NCI-H446 treated with DMSO at 0.1 percent for 48 hours (cell line): ENCODE measurements at regions not wholly inside any gene's neighbourhood (a gene's known extent, or its start where the extent isn't known, plus 50 kb on each side); places are given as distances from the start of the nearest gene placed in this dataset.

ENCODE experiments used
- DNase-seq: peaks from one replicate; lab custom pipeline; 2025; lab: John Stamatoyannopoulos, UW

DNA sequence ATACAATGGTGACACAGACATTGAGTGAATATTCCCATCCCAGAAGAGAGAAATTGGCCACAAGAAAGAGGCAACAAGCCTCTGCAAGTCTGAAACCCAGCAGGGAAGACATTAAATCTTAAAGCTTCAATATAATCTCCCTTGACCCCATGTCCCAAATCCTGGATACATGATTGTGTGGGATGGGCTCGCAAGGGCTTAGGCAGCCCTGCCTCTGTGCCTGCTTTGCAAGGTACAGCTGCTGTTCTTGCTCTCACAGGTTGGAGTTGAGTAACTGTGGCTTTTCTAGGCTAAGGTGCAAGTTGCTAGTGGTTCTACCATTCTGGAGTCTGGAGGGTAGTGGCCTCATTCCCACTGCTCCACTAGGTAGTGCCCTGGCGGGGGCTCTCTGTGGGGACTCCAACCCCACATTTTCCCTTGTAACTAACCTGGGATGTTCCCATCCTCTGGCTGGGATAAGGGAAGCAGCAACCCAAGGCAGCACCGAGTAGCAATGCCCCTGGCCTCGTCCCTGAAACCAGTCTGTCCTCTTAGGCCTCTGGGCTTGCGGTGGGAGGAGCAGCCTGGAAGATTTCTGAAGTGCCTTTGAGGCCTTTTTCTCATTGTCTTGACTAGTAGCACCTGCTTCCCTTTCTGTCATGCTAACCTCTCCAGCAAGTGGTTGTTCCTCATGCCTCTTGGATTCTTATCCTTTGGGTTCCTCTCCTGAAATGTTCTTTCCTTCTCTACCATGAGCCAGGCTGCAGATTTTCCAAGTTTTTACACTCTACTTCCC lies 90.0 kb downstream of the FAM174B start:
- DNase-seq: no peak

DNA sequence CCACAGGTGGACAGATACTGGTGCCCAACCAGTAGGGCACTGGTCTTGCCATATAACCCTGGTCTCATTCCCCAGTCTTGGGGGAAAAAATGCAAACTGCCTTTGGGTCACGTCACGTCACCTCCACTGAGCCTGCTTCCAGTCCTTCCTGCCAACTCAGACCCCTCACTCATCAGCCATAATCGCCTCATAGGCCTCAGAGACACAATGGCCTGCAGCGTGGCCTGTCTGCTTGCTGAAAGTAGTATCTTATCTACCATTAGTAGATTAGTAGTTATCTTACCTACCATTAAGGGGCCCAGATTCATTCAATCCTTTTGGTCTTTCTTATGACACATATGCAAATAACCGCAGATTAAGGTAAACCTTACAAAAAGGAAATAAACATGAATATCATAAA lies 93.8 kb downstream of the FAM174B start:
- no peak for DNase-seq

DNA sequence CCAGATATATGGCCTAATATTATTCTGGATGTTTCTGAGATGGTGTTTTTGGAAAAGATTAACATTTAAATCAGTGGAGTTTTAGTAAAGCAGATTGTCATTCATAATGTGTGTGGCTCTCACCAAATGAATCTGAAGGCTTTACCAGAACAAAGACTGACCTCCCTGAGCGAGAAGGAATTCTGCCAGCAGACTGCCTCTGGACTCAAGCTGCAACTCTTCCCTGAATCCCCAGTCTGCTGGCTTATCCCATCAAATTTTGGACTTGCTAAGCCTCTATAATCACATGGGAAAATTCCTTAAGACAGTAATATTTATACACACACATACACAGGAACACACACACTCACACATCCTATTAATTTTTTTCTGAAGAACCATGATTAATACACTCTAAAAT lies 102.3 kb downstream of the FAM174B start:
- DNase-seq: no peak

DNA sequence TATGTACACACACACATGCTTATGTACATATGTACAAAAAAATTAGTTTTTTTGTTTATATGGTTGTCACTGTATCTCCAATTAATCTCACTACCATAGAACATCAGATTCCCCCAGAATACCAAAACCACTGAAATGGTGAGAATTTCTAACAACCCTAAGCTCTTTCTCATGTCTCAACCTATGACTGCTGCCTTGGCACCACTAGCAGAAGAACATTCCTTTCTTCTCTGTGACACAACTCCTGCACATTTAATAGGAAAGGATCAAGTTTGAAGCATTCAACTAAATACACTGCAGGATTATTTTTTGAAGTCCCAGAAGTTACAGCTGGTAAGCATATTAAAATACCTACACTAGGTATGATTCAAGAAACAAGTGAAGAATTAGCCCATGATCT lies 109.6 kb downstream of the FAM174B start:
- no peak for DNase-seq

DNA sequence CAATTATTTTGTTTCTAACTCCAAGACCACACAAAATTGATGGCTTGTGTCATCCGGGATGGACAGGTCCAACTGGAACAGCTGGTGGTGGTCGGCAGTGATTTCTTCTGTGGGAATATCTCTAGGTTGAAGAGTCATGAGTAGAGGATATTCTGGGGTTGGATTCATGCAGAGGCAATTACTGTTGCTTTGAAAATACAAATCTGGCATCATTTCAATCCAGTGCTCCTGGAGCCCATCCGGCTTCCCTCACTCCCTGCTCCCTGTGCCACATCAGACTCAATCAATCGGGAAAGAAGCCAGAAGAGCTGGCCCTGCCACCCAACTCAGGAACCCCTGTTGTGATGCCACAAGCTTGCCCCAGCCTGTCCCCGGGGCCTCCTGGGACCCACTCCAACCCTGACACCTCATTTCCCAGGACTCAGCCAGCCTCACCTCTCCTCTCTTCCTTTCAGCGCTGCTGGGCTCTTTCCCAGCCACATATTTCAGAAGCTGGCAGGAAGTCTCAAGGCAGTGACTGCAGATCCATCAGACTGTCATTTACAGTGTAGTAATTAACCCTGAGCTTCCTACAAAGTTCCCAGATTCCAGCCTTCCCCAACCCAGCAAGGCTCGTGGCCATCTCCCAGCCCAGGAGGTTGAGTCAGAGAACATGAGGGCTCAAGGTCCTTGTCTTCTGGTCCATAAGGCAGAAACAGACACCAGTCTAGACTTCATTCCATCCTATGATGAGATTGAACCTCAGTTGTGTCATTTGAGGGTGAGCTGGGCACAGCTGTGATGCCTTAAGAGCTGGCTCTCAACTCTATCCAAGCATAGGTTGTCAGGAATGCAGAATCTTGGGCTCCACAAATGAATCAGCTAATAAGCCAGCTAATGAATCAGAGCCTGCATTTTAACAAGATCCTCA lies 114.0 kb downstream of the FAM174B start:
- DNase-seq: peak; percentile 73

DNA sequence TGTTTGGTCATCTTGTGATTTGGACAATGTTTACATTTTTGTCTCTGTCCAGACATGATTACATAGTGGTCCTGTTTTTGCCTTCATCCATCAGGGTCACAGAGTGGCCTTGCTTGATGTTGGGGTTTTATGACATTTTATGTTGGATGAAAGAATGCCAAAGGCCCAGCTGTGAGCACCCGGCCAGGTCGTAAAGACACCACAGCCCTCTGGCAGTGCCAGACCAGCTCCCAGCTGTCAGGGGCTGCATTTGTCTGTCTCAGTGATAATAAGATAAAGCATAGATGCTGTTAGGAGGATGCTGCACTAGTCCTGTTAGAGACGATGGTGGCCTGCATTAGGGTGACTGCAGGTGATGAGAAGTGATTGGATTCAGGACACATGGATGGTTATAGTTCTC lies 117.5 kb downstream of the FAM174B start:
- DNase-seq: no peak

DNA sequence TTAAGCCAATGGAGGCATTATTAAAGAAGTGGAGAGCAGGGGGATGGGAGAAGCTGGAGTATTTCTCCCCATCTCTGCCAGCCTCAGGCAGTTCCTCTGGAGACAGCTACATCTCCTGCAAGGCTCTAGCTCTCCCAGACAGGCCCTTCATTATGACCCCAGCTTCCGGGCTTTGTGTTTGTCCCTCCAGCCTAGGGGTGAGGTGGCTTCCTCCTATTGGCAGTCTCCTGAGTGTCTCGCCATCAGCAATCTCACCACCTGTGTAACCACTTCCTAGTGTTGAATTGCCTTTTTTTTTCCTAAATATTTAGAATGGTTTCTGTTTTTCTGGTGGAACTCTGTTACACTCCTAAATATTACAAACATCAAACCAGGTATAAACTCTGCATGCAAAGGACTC lies 122.3 kb downstream of the FAM174B start:
- no peak for DNase-seq

DNA sequence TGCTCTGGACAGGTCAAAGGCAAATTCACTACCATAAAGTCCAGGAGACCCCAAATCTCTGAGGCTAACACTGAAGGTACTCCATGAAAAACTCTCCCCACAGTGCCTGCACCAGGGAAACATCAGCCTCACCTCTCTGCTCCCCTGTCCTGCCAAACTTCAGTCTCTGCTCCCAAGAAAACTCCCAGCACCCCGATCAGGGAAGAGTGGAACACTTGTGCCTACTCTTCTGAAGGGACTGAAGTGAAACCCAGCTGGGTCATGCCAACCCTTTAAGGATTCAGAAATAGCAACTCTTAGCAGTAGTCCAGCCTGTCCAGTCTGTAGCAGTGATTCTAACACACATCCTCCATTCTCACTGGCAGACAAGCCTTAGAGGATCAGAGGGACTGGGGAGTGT lies 124.2 kb downstream of the FAM174B start:
- DNase-seq: no peak

DNA sequence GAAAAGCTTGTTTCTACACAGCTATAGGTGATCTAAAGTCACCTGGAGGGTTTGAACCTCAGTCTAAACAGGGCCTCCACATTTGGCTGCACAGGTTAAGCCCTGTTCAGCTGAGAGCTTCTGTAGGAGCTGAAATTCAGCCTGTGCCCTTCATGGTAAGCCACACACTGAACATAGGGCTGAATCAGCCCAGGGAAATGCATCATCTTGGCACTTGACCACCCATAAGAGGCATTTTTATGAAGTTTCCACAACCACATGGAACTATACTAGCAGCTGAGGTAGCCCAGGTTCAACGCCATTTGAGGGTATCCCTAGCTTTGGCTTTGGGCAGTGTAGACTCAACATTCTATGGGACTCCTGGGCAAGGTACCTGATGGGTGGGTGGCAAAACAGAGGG lies 126.8 kb downstream of the FAM174B start:
- DNase-seq: no peak

DNA sequence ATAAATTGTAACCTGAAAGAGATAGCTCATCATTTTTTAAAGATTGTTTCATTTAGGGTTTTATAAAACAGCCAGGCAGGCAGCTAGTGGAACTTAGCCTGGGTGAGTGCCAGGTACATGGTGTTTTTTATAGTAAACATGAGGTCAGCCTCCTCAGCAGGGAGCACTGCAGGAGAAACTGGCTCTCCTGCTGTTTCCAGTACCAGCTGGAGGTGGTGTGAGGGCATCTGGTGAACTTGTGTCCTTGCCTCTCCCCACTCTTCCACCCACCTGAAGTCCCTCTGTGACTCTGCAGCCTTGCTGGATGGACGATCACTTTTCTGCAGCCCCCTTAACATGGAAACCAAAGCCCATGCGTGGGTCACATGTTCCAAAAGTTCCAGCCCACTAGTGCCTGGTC lies 128.4 kb downstream of the FAM174B start:
- no peak for DNase-seq

DNA sequence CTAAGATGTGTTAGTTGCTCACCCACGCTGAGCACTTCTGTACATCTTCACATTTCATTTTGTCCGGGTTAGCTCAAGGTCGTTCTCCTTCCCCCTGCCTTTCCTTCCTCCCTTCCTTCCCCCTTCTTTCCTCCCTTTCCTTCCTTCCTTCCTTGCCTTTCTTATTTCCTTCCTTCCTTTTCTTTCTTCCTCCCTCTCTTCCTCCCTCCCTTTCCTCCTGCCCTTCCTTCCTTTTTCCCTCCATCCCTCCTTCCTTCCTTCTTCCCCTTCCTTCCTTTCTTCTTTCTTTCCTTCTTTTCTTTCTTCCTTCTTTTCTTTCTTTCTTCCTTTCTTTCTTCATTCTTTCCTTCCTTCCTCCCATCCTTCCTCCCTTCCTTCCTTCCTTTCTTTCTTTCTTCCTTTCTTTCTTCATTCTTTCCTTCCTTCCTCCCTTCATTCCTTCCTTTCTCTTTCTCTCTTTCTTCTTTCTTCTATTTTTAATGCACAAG lies 129.8 kb downstream of the FAM174B start:
- no peak for DNase-seq

DNA sequence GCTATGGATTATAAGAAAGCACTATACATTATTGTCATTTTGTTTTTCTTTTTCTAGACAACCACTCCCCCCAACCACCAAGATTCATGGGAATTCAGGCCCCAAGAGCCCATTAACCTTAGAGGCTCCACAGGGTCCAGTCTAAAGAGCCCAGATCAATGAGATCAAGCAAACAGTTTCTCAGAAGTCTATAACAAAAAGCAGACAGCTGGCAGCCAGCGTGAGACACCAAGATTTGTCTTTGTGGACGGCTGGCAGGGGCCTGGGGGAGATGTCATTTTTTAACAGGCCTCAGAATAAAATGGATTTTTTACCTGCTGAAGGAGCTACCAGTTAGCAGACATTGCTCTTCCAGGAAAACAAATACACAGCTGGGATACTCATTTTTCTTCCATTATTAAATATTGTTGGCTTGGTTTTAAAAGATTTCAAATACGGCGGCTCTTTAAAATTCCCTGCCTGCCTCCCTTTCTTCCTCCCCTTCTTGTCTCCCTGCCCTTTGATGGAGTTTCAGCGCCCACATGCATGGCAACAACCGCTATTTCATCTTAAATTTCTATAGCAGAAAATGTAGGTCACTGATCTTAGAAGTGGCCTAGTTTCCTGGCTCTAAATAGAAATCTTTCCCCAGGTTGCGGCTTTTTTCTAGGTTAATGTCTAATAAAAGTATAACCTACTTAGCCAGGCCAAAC lies 130.6 kb downstream of the FAM174B start:
- DNase-seq: no peak

DNA sequence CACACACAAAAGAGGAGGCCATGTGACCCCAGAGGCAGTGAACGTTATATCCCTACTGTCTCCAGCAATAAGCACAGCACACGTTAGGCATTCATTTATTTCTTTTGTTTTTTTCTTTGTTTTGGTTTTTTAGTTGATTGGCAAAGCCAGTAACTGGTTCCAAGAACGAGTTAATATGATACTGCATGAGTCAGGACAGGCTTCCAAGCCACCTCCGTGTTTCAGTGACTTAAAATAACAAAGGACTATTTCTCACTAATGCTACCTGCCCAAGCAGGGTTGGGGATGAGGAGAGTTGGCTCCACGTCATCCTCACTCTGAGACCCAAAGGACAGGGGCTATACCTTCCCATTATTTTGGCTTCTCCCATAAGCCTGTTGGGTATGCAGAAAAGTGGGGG lies 130.5 kb downstream of the ST8SIA2 start:
- DNase-seq: no peak

DNA sequence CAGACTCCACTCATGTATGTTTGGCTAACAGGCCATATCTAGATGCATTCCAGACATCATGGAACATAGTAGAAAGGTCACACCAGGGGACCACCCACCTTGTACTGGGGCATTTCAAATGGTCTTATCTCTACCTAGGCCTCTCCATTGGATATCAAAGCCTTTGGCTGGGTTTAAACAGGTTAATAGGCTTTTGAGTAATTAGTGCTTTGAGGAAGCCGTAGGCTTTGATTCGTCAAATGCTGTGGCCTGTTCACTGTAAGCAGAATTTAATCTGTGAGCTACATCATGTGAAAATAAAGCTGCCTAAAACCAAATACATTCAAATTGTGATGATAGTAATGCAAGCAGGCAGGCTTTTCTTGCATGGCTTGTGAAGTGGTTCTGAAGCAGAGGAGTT lies 129.5 kb downstream of the ST8SIA2 start:
- no peak for DNase-seq

DNA sequence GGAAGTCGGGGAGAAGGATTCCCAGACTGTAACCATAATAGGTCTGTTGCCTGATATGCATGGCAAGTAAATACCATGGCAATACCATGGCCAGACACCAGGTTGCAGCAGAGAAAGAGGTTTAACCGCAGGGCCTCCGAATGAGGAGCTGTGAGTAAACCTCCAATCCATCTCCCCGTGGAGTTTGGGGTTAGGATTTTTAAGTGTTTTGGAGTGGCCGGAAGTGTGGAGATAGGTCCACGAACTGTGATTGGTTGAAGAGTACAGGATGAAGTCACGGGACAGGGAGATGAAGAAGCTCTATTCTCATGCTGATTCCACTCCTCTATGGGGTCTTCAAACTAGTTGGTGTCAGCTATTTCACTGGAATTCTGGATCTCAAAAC lies 127.9 kb downstream of the ST8SIA2 start:
- DNase-seq: peak; percentile 3

DNA sequence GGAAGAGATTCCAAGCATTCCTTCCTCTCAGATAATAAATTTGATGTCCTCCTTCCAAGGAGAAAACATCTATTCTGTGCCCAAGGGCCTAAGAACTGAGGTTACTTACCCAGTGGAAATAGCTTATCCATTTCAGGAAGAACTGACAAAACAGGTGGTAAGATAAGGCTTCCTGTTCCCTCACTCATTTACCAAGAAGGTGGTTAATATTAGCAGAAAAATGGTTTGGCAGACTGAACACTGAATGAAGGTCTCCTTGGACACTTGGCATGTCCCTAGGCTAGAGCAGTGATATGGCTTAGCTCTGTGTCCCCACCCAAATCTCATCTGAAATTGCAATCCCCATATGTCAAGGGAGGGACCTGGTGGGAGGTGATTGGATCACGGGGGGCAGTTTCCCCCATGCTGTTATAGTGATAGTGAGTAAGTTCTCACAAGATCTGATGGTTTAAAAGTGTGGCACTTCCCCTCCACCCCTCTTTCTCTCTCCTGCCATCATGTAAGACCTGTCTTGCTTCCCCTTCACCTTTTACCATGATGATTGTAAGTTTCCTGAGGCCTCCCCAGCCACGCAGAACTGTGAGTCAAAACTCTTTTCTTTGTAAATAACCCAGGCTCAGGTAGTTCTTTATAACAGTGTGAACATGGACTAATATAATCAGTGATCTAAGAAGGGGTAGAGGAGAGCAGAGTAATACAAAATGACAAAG lies 127.4 kb downstream of the ST8SIA2 start:
- DNase-seq: no peak

DNA sequence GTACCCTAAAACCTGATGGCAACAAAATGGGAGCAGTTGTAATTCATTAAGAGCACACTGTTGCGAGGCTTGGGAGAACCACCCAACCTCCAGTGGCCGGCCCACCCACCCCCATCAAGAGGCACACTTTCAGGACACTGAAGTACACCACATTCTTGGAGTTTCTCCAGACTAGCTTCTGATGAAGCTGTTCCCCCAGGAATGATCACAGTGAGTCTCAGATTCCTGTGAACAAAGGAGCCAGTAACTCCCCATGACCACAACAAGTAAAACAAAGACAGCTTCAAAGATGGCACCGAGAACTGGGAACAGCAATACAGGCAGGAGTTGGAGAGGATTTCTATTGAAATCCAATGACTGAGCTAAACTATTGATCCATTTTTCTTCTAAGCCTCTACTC lies 126.0 kb downstream of the ST8SIA2 start:
- no peak for DNase-seq
